HG03439 (cell line): ENCODE measurements at regions not wholly inside any gene's neighbourhood (a gene's known extent, or its start where the extent isn't known, plus 50 kb on each side); places are given as distances from the start of the nearest gene placed in this dataset.
"Not testable (repeated sequence)": the region's sequence is repeated elsewhere in the genome, so short reads cannot be mapped to it uniquely, and the experiment has no call there.

ENCODE experiments used
- ATAC-seq: cut with Tn5 transposase; IDR thresholded peaks from one replicate; pipeline ENCODE4 v1.9.1; 2021; ENCODE audit warnings: mild to moderate bottlenecking, moderate library complexity; ENCODE audit not compliant: unreplicated experiment

DNA sequence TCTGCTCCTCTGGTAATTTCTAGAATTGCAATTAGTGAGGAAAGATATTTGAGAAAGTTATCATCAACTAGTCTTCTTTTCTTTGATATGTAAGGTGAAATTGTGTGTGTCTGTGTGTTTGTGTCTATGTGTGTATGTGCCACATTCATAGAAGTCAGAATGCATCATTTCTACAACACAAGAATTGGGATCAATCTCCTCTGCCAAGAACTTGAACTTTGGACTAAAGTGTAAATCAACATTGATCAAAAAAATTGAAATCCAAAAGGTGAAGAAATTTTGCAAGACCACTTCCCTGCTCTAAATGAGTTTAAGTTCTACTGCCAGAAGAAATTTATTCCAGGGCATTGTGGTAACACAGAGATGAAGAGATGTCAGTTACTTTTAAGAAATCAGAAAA, 1072.8 kb downstream of the GRM8 start:
- no peak for ATAC-seq

DNA sequence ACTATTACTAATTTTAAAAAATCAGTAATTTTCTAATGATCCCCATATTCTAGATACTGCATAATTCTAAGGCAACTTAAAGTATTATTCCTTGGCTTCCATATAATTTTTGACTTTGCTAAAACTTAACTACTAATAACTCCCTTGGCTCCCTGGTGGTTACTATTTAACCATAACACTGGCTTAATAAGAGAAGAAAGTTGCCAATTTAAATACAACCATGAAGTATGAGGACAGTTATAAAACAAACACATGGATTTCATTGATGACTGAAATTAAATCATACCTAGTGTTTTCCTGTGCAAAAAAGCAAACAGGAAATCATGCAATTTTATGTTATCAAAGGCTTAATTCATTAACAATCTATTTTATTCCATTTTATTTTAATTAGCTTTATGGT, 1073.9 kb downstream of the GRM8 start:
- ATAC-seq, result no peak

DNA sequence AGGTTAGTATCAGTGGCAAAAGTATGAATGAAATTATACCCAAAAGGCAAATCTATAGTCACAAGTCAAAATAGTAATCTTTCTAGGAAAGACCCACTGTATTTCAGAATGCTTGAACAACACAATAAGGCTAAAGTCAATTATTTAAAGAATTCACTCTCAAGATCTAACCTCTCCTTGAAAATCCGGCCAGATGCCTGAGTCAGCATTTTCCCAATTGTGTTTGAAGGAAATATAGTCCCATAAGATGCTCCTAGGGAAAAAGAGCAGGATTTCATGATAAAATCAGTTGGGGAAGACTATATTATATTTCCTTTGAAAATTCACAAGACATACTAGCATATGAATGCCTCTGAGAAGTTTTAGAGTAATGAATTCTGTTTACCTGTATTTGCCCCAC, 1075.0 kb downstream of the GRM8 start:
- ATAC-seq, result no peak

DNA sequence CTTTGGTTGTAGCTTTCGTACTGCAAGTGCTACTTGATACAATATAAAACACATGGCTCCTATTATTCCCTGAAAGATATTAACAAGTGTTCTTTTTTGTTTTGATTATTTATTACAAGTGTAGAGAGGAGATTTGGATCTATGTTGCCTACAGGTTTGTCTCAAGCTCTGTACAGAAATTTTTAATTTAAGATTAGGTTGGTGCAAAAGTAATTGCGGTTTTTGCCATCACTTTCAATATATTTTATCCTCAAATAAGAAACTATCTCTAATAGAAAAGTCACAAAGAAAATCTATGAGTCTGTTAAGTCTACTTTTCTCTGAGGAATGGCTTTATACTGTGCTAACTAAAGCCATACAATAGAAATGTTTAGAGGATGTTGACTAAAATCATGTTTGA, 1086.1 kb downstream of the GRM8 start:
- no peak for ATAC-seq

GRCh38 chr7:126163647-126164046, 1089.1 kb downstream of the GRM8 start:
- no peak for ATAC-seq

- no peak for ATAC-seq
These were observed 1095.3 kb downstream of the GRM8 start for GRCh38 chr7:126157391-126157790.

DNA sequence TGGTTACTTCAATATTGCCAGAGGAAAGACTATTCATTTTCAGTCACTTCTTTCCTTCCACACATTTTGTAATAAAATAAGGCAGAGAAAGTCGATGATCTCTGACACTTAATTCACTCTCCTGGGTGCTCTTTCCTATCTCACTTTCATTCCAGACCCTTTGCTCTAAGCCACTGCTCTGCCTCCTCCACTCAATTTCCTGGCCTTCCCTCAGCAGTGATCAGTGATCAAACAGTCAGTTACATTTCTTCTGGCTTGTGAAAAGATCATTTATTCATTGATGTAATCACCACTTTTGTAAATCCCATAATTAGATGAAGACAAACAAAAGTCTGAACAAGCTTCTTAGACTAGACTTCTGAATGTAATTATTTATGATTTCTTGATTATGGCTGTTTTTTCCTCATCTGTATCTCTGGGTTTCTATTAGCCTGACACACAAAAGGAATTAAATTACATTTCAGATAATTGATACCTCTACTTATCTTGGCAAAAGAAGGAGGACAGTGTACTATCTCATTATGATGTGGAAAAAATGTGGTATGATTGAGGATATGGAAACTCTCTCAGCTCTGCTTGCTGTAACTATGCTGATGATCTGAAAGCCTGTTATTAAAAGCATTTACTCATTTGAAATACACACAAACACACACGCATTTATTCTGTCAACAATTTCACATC, 1102.3 kb downstream of the GRM8 start:
- ATAC-seq, result no peak

- ATAC-seq, result no peak
These were observed 1111.8 kb downstream of the GRM8 start for GRCh38 chr7:126140858-126141466.

DNA sequence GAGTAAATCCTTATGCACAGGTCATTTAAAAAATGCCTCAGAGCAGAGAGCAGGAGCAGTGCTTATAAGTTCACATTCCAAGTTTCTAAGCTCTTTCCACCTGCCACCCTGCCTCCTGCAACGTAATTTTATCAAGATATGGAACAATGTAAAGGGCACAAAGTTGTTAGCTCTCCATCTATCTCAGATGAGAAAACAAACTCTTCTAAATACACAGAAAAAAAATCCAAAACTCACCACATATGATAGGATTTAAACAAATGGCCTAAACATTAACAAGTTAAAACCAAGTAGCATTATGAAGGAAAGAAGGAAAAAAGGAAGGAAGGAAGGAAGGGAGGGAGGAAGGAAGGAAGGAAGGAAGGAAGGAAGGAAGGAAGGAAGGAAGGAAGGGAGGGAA, 1132.8 kb downstream of the GRM8 start:
- no peak for ATAC-seq

DNA sequence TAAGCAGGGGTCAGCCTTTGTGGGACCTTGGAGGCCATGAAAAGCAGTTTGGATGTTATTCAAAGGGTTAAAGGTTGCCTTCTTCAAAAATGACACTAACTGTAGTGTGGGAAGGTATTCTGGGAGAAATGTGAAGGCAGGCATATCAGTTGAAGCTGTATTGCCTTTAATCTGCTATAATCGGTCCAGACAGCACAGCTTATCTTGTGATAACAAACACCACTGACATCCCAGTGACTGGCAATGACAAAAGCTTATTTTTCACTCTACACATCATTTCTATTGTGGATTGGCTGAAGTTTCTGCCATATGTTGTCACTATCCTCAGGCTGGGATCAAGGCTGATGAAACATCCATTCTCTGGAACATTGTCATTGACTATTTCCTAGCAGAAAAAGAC, 1149.2 kb downstream of the GRM8 start:
- ATAC-seq, result no peak

DNA sequence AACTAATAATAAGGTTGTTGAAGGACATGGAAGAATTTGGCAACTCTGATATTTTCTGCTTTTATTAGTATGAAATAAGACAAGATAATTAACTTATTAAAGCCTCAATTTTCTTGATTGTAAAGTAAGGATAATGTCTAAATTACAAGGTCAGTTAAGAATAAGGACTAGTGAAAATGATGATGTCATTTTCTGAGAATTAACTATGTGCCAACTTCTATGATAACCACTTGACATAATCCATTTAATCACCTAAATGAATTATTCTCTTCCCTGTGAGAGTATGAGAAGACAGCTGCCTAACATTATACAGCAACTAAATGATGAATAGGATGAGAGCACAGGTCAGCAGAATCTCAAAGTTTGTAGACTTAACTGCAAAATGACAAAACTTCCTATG, 1153.4 kb upstream of the POT1 start:
- ATAC-seq, result no peak

DNA sequence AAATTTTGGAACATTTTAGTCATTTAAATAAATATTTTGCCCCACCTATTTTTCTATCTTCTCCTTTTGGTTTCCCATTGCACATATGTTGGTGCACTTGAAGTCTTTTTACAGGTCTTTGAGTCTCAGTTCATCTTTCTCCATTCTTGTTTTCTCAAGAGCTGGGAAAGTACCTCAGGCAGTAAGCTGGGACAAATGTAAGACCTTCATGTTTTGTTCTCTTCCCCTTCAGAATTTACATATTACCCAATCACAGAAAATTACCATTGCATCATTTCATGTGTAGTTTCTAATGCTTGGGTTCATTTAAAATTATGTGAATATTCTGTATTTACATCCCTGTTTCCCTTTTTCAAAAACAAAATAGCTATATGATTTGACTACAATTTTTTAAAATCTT, 1150.0 kb upstream of the POT1 start:
- no peak for ATAC-seq

DNA sequence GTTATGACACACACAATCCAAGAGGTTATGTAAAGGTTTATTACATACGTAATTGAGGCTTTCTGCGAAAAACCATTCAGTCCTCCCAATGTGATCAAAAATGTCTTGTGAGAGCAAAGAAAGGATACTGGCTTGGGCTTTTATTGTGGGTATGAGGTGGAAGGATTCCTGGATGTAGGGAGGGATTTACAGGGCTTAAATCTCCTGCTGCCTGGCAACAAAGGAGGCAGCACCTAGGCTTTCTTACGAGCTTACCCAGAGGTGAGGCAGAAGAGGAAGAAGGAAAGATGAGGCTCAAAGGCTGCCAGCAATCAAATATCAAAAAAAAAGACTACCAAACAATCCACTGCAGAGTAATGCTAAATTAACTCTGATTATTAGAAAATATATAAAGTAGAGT, 1149.5 kb upstream of the POT1 start:
- no peak for ATAC-seq

GRCh38 chr7:126065766-126066165, 1136.1 kb upstream of the POT1 start:
- ATAC-seq, result no peak

GRCh38 chr7:126057979-126058378, 1128.4 kb upstream of the POT1 start:
- ATAC-seq, result no peak

GRCh38 chr7:126056613-126057012, 1127.0 kb upstream of the POT1 start:
- not testable (repeated sequence) for ATAC-seq

GRCh38 chr7:126052229-126052628, 1122.6 kb upstream of the POT1 start:
- no peak for ATAC-seq

DNA sequence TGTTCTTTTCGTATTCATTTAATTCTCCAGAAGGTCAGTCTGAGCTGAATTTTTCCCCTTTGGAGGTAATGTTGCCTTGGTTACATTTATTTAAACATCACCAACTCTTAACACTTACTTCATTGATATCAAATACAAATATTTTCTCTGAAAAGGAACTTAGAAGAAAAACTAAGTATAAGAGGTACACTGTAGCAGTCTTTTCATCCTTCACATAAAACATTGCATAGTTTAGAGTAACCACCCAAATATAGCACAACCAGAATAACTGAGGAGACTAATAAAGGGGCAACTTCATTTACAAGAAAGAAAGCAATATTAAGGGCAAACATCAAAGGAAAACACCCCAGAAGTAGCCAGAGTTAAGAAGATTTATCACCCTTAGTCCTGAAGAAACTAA, 1115.0 kb upstream of the POT1 start:
- ATAC-seq, result no peak

- ATAC-seq, result no peak
These were observed 1111.8 kb upstream of the POT1 start for GRCh38 chr7:126041472-126041871.

DNA sequence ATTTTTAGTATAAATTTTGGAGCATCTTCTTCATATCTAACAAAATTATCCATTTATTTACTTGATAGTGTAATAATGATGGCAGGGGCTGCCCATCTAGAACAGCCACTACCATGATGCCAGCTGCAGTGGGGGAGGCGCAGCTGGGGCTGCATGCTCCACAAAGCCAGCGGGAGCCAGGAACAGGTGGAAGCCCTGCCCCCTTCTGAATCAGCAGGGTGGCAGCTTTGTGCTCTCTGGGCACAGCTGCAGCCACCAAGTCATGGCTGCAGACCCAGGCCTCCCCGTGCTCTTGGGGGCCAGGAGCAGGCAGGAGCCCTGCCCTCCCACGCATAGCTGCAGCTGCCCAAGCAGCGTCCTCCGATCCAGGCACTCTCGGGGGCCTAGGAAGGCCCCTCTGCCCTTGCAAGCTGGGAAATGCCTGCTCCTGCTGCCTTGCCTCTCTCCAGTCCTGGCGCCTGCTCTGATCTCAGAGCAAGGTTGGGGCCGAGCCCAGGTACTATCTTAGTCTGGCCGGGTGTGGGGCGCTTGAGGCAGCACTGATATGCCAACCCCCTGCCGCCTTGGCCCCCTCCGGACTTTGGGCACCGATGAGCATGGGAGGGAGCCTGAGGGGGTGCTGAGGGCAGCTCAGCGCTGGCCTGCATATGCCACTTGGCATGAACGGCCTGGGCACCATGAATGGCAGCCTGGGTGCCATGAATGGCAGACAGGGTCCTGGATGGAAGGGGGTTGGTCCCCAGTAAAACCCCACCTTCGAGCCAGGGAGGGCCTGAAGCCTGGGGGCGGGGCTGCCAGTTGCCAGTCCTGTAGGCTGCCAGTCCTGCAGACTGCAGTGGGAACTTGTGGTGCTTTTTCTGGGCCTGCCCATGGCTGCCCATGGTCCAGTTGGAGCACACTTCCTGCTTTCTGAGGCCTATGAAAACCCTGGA, 1110.8 kb upstream of the POT1 start:
- no peak for ATAC-seq

DNA sequence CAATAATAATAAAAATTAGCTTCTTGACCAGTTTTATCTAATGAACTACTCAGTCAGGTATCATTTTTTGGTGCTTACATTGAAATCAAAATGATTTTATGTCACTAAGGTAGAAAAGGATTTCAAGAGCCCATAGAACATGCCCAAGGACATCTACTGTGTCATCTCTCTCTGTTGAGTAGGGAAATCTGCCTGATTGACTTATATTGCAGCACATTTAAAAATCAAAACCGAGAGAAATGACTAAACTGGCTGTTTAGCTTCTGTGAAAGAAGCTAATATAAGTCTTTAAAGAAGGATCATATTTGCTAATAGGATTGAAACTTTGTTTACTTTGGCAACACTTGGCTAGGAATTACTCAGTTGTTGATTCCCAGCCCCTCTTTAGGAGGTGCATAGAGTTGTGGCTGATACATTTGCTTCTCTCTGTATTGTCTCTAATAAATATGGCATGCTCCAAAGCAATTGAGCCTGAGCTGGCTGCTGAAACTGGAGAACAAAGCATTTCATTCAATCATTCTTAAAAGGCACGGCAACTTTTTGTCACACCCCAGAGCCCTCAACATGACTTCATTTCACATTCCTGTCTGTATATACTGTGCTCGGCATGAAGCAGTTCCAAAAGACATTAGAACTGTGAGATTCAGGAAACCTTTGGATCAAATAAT, 1096.9 kb upstream of the POT1 start:
- no peak for ATAC-seq
